MV-4-11 (cell line): ENCODE measurements at regions not wholly inside any gene's neighbourhood (a gene's known extent, or its start where the extent isn't known, plus 50 kb on each side); places are given as distances from the start of the nearest gene placed in this dataset.

Experiments used
- DNase-seq: peaks from one replicate; lab custom pipeline; 2025; lab: John Stamatoyannopoulos, UW

DNA sequence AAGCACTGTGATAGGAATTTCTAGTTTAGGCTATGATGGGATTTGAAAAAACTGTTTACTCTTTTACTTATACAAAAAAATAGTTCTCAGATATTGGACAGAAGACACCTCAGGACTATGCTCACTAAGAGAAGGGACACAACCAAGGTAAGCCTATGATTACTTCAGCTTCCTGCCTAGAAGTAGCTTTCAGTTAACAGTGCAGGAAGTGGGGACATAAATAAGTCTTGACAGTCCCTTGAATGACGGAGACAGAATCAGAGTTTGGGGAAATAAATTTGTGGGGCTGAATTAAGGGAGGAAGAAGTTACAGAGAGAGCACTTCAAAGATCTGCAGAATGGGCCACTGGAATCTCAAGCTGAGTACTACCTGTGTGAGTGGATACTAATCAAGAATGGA is 53.8 kb upstream of the OLFM3 start:
- DNase-seq: no peak

DNA sequence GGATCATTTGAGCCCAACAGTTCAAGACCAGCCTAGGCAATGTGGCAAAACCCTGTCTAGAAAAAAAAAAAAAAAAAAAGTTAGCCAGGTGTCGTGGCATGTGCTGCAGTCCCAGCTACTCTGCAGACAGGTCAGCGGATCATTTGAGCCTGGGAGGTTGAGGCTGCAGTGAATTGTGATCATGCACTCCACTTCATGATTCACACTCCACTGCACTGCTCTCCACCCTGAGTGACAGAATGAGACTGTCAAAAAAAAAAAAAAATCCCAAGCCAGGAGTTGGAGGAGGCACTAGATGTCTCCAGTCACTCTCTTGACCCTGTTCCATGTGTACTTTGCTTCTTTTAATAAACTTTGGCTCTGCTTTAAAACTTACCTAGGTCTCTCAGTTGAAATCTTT is 51.0 kb upstream of the OLFM3 start:
- DNase-seq: no peak
